GM20000 (cell line): ENCODE measurements at regions not wholly inside any gene's neighbourhood (a gene's known extent, or its start where the extent isn't known, plus 50 kb on each side); places are given as distances from the start of the nearest gene placed in this dataset.
"Not testable (repeated sequence)": the region's sequence is repeated elsewhere in the genome, so short reads cannot be mapped to it uniquely, and the experiment has no call there.

Source experiments
- DNase-seq: peaks from one replicate; pipeline ENCODE4 v3.0.0; 2012; ENCODE audit warnings: low spot score
- TF ChIP-seq, protein P1 (sequence below): IDR thresholded peaks from 2 replicates; pipeline ENCODE4 v1.5.1; 2012; ENCODE audit warnings: mild to moderate bottlenecking, control low read depth; ENCODE audit errors: extremely low read depth, missing control alignments

DNA sequence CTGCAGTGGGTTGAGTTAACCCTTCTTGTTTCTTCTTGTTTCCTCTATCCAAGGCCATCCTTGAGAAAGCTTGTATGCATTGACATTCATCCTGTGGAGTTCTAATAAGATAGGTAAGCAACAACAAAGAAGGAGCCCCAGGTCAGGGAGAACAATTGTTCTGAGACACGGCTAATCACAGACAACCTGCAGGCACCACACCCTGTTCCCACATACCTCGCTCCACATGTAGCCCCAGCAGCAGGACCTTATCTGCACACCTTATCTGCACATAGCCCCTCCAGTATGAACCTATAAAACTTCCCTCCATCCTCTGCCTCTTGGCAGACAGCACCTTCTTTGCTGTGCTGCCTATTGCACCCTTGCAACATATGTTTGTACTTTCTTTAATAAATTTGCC, 129.1 kb downstream of the MSL3 start:
- TF ChIP-seq, protein P1, sequence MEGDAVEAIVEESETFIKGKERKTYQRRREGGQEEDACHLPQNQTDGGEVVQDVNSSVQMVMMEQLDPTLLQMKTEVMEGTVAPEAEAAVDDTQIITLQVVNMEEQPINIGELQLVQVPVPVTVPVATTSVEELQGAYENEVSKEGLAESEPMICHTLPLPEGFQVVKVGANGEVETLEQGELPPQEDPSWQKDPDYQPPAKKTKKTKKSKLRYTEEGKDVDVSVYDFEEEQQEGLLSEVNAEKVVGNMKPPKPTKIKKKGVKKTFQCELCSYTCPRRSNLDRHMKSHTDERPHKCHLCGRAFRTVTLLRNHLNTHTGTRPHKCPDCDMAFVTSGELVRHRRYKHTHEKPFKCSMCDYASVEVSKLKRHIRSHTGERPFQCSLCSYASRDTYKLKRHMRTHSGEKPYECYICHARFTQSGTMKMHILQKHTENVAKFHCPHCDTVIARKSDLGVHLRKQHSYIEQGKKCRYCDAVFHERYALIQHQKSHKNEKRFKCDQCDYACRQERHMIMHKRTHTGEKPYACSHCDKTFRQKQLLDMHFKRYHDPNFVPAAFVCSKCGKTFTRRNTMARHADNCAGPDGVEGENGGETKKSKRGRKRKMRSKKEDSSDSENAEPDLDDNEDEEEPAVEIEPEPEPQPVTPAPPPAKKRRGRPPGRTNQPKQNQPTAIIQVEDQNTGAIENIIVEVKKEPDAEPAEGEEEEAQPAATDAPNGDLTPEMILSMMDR = no peak
- DNase-seq = no peak

DNA sequence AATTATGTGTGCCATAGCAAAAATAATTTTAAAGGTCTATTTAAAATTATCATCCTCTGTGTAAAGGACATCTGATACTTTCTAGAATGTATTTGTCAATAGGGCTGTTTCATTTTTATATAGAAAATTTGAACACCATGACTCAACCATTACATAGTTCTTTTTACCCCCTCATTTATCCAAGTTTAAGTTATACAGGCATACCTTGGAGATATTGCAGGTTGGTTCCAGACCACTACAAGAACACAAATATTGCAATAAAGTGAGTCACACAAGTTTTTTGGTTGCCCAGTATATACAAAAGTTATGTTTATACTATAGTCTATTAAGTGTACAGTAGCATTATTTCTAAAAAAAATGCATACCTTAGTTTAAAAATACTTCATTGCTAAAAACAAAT, 130.4 kb downstream of the MSL3 start:
- no peak for DNase-seq
- TF ChIP-seq, protein P1 = no peak

DNA sequence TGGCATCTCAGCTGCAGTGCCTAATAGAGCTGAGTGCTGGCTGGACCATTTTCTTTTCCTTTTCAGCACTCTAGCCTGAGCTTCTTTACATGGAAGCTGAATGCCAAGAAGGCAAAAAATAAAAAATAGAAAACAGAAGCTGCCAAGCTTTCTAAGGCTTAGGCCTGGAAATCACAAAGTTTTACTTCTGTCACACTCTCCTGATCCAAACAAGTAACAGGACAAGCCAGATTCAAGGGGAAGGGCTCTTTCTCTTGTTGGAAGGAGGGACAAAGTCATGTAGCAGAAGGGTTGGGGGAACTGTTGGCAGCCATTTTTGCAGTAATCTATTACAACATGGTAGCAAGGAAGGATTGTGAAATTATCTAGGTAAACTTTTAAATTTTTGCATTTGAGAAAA, 131.8 kb downstream of the MSL3 start:
- TF ChIP-seq, protein P1 = no peak
- DNase-seq = no peak

DNA sequence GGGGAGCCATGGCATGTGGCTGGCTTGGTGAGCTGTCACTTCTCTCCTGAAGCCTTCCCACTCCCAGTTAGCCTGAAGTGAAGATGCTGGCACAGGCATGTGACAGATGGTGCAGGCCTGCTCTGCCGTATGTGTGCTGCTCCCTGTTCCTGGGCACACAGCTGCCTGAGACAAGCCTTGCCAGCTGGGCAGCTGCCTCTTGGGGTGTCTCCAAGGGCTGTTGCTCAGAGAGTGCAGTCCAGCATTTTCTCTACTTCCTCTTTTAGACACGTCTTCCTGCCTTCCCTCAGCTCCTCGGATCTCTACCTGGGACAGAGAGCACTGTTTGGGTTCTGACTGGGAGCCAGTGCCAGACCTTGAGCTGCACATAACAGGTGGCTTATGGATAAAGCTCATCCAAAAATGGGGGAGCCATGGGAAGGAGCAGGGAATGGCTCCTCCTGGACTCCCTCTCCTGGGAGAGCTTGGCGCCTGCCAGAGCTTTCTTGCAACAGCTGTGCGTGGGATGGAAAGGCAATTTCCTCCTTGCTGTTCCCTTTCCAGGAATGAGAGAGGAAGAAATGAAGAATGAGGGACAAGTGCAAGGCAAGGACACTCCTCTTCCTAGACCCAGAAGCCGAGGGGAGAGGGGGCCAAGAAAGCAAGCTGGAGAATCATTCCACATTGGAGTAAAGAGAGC, 132.9 kb downstream of the MSL3 start:
- TF ChIP-seq, protein P1 = no peak
- DNase-seq = no peak

DNA sequence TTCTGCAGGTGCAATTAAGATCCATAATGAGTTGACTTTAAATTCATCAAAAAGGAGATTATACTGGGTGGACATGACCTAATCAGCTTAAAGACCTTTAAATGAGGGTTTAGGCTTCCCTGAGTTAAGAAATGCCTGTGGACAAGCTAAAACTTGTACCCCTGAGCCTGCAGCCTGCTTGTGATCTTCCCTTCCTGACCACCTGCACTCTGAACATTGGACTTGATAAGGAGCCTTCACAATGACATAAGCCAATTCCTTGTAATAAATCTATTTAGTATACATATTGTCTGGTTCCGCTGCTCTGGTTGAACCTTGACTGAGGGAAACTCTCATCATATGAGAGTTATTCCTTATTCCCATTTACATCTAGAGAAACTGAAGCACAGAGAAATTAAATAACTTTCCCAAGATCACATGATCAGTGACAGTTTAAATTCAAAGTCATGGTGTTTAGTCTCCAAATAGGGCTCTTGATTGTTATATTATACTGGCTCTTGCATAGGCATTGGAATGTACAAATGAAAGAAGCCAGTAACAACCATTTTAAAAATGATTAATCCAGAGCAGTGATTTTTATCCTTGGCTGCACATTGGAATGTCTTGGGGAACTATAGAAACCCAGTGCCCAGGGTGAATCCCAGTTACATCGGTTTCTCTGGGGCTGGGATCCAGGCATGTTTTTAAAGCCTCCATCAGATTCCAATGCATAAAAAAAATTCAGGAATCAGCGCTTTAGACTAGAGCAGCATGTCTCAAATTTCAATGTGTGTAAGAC, 136.1 kb downstream of the MSL3 start:
- DNase-seq = no peak
- TF ChIP-seq, protein P1 = no peak

DNA sequence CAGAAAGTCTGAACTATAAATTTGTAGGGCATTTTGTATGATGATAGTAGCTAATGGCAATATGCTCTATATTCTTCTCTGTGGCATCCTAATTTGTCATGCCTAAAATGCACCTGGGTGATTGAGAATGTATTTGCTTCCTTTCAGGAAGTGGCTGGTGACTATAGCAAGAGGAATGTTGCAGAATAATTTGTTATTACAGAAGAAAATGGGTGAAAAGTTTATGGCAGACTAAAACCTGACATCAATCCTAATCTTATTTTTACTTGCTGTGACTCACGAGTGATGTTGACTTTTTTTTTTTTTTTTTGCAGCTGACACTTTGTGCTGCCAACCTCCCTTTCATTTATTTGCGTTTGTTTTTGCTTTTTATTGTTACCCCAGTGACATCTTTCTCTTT, 141.1 kb downstream of the MSL3 start:
- TF ChIP-seq, protein P1 = no peak
- DNase-seq = no peak

DNA sequence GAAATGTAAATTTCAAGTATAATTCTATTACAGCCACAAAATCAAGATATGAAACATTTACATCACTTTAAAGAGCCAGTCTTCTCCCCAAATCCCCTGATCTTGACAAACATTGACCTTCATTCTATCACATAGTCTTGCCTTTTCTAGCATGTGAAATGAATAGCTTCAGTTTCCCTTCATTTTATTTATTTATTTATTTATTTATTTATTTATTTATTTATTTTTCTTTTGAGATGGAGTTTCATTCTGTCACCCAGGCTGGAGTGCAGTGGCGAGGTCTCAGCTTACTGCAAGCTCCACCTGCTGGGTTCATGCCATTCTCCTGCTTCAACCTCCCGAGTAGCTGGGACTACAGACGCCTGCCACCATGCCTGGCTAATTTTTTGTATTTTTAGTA, 147.9 kb downstream of the MSL3 start:
- DNase-seq = not testable (repeated sequence)
